Tibial artery (tissue), 4 donors: ENCODE measurements at regions not wholly inside any gene's neighbourhood (a gene's known extent, or its start where the extent isn't known, plus 50 kb on each side); places are given as distances from the start of the nearest gene placed in this dataset.

Source experiments
- DNase-seq, 2 donors: peaks; one replicate each; pipeline ENCODE4 v3.0.0-alpha.2; 2019
- H3K27ac ChIP-seq, 2 donors: fragments of 200-600 bp; sonication (generic) in 1 of 2; 1 replicate in 1 of 2; 2 replicates in 1 of 2; pipeline ENCODE4 v1.5.1; 2018 to 2019; ENCODE audit warnings: mild to moderate bottlenecking in 1 of 2
- H3K27me3 ChIP-seq, 2 donors: fragments of 200-600 bp; sonication (generic) in 1 of 2; one replicate each; pipeline versions ENCODE4 v1.5.1 to v1.6.0; 2016 to 2019
- H3K36me3 ChIP-seq, 3 donors: fragments of 200-600 bp; sonication (generic) in 2 of 3; one replicate each; pipeline ENCODE4 v1.5.1; 2016 to 2019; ENCODE audit warnings: mild to moderate bottlenecking in 2 of 3
- H3K4me1 ChIP-seq, 4 donors: fragments of 200-600 bp; sonication (generic) in 2 of 4; 1 replicate in 3 of 4; 2 replicates in 1 of 4; pipeline ENCODE4 v1.5.1; 2016 to 2019
- H3K4me3 ChIP-seq, 2 donors: fragments of 200-600 bp; sonication (generic) in 1 of 2; 1 replicate in 1 of 2; 2 replicates in 1 of 2; pipeline ENCODE4 v1.5.1; 2018 to 2019; ENCODE audit warnings: mild to moderate bottlenecking in 2 of 2
- H3K9me3 ChIP-seq, 3 donors: fragments of 200-600 bp; sonication (generic) in 1 of 3; one replicate each; pipeline ENCODE4 v1.5.1; 2016 to 2019
- intact Hi-C: fragments of 100-400 bp; cut with DNase I; formaldehyde crosslinking; loops from one replicate; pipeline ENCODE4 v1.15.0; 2023; ENCODE audit warnings: low total_unique reads
- TF ChIP-seq, protein P1 (sequence below), 2 experiments: fragments of 200-600 bp in 1 of 2; fragments of 450-650 bp in 1 of 2; IDR thresholded peaks; one replicate each; pipeline ENCODE4 v1.5.1; 2017 to 2019; ENCODE audit warnings: antibody characterized with exemption in 2 of 2, mild to moderate bottlenecking in 1 of 2, moderate library complexity in 1 of 2

DNA sequence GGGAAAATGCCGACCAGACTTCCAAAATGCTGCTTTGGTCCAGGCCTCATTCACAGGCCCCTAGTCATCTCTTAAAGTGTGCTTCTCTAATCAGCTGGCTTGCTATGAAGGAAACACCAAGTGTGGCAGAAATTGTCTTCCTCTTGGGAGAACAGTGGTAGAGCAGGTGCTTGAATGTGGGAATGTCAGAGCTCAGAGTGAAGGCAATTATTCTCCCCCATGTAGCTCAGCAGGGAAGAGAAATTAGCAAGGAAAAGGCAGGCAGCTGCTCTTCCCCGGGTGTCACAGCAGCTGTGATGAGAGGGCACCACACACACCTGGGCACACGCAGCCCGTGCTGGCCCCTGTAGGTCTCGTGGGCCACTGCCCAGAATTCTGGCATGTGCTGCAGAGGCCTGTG lies 358.5 kb downstream of the WDR72 start:
- H3K27ac ChIP-seq = no peak overlapping the region
- H3K4me1 ChIP-seq = no peaks in the 10 kb centered on the region
- DNase-seq = no peak
- H3K36me3 ChIP-seq = no peaks in the 10 kb centered on the region
- intact Hi-C loops = no loop called here
- TF ChIP-seq, protein P1, sequence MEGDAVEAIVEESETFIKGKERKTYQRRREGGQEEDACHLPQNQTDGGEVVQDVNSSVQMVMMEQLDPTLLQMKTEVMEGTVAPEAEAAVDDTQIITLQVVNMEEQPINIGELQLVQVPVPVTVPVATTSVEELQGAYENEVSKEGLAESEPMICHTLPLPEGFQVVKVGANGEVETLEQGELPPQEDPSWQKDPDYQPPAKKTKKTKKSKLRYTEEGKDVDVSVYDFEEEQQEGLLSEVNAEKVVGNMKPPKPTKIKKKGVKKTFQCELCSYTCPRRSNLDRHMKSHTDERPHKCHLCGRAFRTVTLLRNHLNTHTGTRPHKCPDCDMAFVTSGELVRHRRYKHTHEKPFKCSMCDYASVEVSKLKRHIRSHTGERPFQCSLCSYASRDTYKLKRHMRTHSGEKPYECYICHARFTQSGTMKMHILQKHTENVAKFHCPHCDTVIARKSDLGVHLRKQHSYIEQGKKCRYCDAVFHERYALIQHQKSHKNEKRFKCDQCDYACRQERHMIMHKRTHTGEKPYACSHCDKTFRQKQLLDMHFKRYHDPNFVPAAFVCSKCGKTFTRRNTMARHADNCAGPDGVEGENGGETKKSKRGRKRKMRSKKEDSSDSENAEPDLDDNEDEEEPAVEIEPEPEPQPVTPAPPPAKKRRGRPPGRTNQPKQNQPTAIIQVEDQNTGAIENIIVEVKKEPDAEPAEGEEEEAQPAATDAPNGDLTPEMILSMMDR (IDR thresholded peaks at IDR 0.05) = no peak
- H3K9me3 ChIP-seq = no peaks in the 10 kb centered on the region
- no peaks in the 10 kb centered on the region for H3K27me3 ChIP-seq
- no peak overlapping the region for H3K4me3 ChIP-seq

DNA sequence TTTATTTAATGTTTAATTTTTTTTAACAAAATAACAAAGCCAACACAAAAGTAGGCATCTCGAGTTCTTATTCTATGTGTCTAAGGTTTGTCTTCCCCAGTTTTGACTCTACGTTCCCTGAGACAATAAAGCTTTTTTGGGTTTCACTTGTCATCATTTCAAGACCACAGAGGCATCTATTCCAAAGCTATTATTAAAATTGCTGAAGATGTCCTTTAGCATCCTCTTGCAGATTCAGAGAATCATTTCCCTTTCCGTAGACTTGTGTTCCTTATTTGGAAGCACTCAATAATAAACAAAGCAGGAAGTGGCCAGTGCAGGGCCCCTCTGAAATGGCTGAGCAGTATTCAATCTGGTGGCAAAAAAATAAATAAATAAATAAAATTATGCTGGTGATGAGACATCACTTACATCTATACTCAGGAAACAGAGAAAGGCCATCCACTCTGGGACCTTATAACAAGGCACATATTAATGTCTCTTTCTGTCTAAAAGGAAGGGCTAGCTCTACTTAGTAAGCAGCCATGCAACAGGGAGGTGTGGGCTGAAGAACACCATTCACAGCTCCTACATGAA lies 362.3 kb downstream of the WDR72 start:
- no peaks in the 10 kb centered on the region for H3K4me1 ChIP-seq
- H3K4me3 ChIP-seq = no peak overlapping the region
- H3K27ac ChIP-seq = no peak overlapping the region
- intact Hi-C loops = no loop called here
- no peaks in the 10 kb centered on the region for H3K27me3 ChIP-seq
- TF ChIP-seq, protein P1 (IDR thresholded peaks at IDR 0.05) = no peak
- no peak for DNase-seq
- H3K36me3 ChIP-seq = no peaks in the 10 kb centered on the region
- no peaks in the 10 kb centered on the region for H3K9me3 ChIP-seq

DNA sequence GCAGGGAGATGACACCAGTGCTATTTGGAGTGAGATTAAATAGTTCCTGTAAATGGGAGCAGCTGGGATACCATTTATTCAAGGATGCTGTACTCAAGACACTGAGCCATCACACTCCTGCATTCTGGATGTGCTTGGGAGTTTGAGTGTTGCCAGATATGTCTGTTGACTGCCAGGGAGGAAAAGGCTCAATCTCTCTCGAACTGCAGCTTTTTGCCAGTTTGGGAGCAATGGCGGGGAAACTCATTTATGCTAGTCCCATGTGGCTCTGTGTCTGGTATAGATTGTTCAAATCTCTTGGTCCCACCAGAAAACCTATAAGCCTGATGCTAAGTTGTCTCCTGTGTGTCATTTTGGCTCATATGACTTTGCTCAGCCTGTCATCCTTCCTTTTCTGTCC lies 363.6 kb downstream of the WDR72 start:
- DNase-seq = no peak
- H3K4me3 ChIP-seq = no peak overlapping the region

DNA sequence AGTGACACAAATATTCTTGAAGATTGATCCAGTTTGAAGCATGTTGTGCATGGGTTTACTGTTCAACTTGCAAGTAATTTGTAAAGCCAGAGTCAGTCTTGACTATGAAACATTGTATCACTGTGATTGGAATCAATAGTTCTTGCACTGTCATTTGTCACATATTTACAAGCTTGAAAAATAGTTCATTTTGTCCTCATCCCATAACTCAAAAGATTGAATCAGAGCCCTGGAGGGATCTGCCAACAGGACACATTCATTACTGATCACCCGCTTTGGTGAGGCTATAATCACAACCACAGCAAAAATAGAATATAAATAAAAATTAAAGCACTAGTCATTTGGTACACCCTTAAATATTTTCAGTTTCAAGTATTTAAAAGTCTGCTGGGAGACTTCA lies 368.9 kb downstream of the WDR72 start:
- H3K27me3 ChIP-seq = no peaks in the 10 kb centered on the region
- intact Hi-C loops = no loop called here
- no peak for DNase-seq
- TF ChIP-seq, protein P1 (IDR thresholded peaks at IDR 0.05) = no peak
- H3K4me1 ChIP-seq = no peaks in the 10 kb centered on the region
- H3K27ac ChIP-seq = no peak overlapping the region
- H3K9me3 ChIP-seq = no peaks in the 10 kb centered on the region
- H3K36me3 ChIP-seq = no peaks in the 10 kb centered on the region
- H3K4me3 ChIP-seq = no peak overlapping the region

More for the DNA sequence above, 363.6 kb downstream of the WDR72 start:
- no peak overlapping the region for H3K27ac ChIP-seq
- TF ChIP-seq, protein P1 (IDR thresholded peaks at IDR 0.05) = no peak
- no peaks in the 10 kb centered on the region for H3K27me3 ChIP-seq
- intact Hi-C loops = no loop called here
- no peaks in the 10 kb centered on the region for H3K9me3 ChIP-seq
- no peaks in the 10 kb centered on the region for H3K4me1 ChIP-seq
- H3K36me3 ChIP-seq = no peaks in the 10 kb centered on the region

DNA sequence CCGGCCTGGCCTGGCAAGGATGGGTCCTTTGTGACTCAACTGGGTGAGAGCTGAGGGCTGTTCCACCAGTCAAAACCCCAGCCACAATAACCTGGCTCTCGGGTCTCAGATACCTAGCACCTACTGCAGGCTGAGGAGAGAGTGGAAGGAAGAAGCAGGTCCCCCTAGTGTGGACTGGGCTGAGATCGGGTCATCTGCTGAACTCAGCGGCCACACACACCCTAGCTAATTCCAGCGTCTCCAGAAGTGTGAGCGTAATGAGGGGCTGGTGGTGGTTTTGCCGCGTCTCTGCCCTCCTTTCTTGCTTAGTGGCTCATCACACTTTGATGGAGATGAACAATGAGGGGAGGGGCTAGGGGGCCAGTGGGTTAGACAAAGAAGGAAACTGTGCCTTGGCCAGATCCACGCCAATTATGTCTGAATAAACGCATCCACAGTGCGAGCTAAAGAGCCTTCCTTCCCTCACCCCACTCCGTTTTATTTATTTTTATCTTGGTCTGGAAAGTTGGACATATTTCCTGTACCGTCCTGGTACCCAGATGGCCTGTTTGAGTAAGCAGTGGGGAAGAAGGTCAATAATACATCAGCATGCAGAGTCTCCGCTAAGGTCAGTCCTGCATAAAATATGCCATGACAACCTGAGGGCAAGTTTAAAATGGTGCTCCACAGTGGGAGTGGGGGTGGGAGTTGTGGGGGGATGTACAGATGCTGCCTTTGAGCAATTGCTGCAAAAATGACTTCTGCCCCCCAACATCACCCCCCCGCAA lies 370.0 kb downstream of the WDR72 start:
- intact Hi-C loops = no loop called here
- TF ChIP-seq, protein P1 (IDR thresholded peaks at IDR 0.05) = no peak

More for the DNA sequence above, 370.0 kb downstream of the WDR72 start:
- Histone ChIP-seq H3K27me3 (no peaks in the 10 kb centered on the region), H3K9me3 (no peaks in the 10 kb centered on the region), H3K4me3 (no peak overlapping the region), H3K36me3 (no peaks in the 10 kb centered on the region), H3K4me1 (no peaks in the 10 kb centered on the region), H3K27ac (no peak overlapping the region)
- DNase-seq = no peak
